ENCODE measurements at regions not wholly inside any gene's neighbourhood (a gene's known extent, or its start where the extent isn't known, plus 50 kb on each side); places are given as distances from the start of the nearest gene placed in this dataset.

DNA sequence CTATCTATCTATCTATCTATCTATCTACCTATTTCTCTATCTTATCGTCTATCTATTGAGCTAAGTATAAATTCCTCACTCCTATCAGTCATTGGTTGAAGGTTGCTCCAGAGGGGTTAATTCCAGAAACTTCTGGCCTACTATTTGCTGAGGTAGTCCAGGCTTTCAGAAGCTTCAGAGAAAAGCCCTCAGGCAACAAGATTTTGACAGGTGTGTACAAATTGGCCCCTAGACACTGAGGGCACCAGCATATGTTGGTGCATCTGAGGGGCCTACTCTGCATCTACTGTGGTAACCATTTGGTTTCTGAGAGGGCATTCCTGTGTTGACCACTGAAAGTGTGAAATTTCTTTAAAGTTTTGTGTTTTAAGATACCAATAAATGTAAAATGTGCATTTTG lies 265.2 kb upstream of the B3GALT2 start:
- TF ChIP-seq, protein P1, sequence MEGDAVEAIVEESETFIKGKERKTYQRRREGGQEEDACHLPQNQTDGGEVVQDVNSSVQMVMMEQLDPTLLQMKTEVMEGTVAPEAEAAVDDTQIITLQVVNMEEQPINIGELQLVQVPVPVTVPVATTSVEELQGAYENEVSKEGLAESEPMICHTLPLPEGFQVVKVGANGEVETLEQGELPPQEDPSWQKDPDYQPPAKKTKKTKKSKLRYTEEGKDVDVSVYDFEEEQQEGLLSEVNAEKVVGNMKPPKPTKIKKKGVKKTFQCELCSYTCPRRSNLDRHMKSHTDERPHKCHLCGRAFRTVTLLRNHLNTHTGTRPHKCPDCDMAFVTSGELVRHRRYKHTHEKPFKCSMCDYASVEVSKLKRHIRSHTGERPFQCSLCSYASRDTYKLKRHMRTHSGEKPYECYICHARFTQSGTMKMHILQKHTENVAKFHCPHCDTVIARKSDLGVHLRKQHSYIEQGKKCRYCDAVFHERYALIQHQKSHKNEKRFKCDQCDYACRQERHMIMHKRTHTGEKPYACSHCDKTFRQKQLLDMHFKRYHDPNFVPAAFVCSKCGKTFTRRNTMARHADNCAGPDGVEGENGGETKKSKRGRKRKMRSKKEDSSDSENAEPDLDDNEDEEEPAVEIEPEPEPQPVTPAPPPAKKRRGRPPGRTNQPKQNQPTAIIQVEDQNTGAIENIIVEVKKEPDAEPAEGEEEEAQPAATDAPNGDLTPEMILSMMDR (IDR thresholded peaks at IDR 0.05 in 2 of 3, conservative IDR thresholded peaks at IDR 0.05 in 1 of 3; ENCODE audit: insufficient read depth in 2 of 3, low read depth in 1 of 3, low read length in 3 of 3): no peak
- no peak for TF ChIP-seq ZNF274 (IDR thresholded peaks at IDR 0.05; ENCODE audit: borderline replicate concordance, low read depth, low read length)
- no peak for TF ChIP-seq RBBP5 (IDR thresholded peaks at IDR 0.05; ENCODE audit: borderline replicate concordance, insufficient read depth, low read length, poor library complexity, severe bottlenecking)
- TF ChIP-seq ZNF263 (CRISPR knock-in tag; IDR thresholded peaks at IDR 0.05; ENCODE audit: borderline replicate concordance): no peak
- no peak for TF ChIP-seq KAT2B (IDR thresholded peaks at IDR 0.05; ENCODE audit: low read depth, low read length)
- TF ChIP-seq NBN (IDR thresholded peaks at IDR 0.05; ENCODE audit: low read depth): no peak
- no peak for TF ChIP-seq SMAD3 (CRISPR knock-in tag; conservative IDR thresholded peaks at IDR 0.05)
- TF ChIP-seq, protein P2, sequence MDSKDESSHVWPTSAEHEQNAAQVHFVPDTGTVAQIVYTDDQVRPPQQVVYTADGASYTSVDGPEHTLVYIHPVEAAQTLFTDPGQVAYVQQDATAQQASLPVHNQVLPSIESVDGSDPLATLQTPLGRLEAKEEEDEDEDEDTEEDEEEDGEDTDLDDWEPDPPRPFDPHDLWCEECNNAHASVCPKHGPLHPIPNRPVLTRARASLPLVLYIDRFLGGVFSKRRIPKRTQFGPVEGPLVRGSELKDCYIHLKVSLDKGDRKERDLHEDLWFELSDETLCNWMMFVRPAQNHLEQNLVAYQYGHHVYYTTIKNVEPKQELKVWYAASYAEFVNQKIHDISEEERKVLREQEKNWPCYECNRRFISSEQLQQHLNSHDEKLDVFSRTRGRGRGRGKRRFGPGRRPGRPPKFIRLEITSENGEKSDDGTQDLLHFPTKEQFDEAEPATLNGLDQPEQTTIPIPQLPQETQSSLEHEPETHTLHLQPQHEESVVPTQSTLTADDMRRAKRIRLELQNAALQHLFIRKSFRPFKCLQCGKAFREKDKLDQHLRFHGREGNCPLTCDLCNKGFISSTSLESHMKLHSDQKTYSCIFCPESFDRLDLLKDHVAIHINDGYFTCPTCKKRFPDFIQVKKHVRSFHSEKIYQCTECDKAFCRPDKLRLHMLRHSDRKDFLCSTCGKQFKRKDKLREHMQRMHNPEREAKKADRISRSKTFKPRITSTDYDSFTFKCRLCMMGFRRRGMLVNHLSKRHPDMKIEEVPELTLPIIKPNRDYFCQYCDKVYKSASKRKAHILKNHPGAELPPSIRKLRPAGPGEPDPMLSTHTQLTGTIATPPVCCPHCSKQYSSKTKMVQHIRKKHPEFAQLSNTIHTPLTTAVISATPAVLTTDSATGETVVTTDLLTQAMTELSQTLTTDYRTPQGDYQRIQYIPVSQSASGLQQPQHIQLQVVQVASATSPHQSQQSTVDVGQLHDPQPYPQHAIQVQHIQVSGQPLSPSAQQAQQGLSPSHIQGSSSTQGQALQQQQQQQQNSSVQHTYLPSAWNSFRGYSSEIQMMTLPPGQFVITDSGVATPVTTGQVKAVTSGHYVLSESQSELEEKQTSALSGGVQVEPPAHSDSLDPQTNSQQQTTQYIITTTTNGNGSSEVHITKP (IDR thresholded peaks at IDR 0.05; ENCODE audit: partially characterized antibody): no peak
- TF ChIP-seq ZNF347 (CRISPR knock-in tag; IDR thresholded peaks at IDR 0.05; ENCODE audit: low read depth): no peak
- no peak for TF ChIP-seq KLF1 (tag; IDR thresholded peaks at IDR 0.05)
- TF ChIP-seq PML (IDR thresholded peaks at IDR 0.05; ENCODE audit: low read length): no peak
- TF ChIP-seq, protein P3, sequence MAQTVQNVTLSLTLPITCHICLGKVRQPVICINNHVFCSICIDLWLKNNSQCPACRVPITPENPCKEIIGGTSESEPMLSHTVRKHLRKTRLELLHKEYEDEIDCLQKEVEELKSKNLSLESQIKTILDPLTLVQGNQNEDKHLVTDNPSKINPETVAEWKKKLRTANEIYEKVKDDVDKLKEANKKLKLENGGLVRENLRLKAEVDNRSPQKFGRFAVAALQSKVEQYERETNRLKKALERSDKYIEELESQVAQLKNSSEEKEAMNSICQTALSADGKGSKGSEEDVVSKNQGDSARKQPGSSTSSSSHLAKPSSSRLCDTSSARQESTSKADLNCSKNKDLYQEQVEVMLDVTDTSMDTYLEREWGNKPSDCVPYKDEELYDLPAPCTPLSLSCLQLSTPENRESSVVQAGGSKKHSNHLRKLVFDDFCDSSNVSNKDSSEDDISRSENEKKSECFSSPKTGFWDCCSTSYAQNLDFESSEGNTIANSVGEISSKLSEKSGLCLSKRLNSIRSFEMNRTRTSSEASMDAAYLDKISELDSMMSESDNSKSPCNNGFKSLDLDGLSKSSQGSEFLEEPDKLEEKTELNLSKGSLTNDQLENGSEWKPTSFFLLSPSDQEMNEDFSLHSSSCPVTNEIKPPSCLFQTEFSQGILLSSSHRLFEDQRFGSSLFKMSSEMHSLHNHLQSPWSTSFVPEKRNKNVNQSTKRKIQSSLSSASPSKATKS (CRISPR knock-in tag; IDR thresholded peaks at IDR 0.05): no peak

Data from K562 (cell line).